Endodermal cell (in vitro differentiated cells): ENCODE measurements at regions not wholly inside any gene's neighbourhood (a gene's known extent, or its start where the extent isn't known, plus 50 kb on each side); places are given as distances from the start of the nearest gene placed in this dataset.
"Not testable (repeated sequence)": the region's sequence is repeated elsewhere in the genome, so short reads cannot be mapped to it uniquely, and the experiment has no call there.

Experiments used
- DNase-seq: peaks from one replicate; pipeline ENCODE4 v3.0.0-alpha.2; 2017
- H3K27ac ChIP-seq: 2 replicates; pipeline ENCODE4 v1.5.1; 2013; ENCODE audit warnings: mild to moderate bottlenecking, low read depth, low read length, moderate library complexity
- H3K27me3 ChIP-seq: 2 replicates; pipeline ENCODE4 v1.6.1; 2013; ENCODE audit warnings: mild to moderate bottlenecking, low read length, moderate library complexity; ENCODE audit not compliant: insufficient read depth, control insufficient read depth, poor library complexity, severe bottlenecking
- H3K36me3 ChIP-seq: 2 replicates; pipeline ENCODE4 v1.7.0; 2013; ENCODE audit warnings: mild to moderate bottlenecking, low read length, moderate library complexity; ENCODE audit not compliant: control insufficient read depth, insufficient read depth
- H3K4me1 ChIP-seq: one replicate; pipeline ENCODE4 v1.7.0; 2013; ENCODE audit warnings: low read length; ENCODE audit not compliant: control insufficient read depth, insufficient read depth
- H3K4me3 ChIP-seq: 2 replicates; pipeline ENCODE4 v1.5.1; 2013; ENCODE audit warnings: mild to moderate bottlenecking, low read length, moderate library complexity
- H3K9ac ChIP-seq: 2 replicates; pipeline ENCODE4 v1.6.1; 2013; ENCODE audit warnings: mild to moderate bottlenecking, low read length, moderate library complexity; ENCODE audit not compliant: poor library complexity, severe bottlenecking; ENCODE audit errors: extremely low read depth
- H3K9me3 ChIP-seq: 2 replicates; pipeline ENCODE4 v1.6.1; 2013; ENCODE audit warnings: mild to moderate bottlenecking, low read length, moderate library complexity; ENCODE audit not compliant: control insufficient read depth
- H3K27ac Mint-ChIP-seq: 2 replicates; pipeline ENCODE4 v1.8.0; 2020; ENCODE audit warnings: mixed read lengths
- H3K27me3 Mint-ChIP-seq: 2 replicates; pipeline ENCODE4 v1.8.0; 2021; ENCODE audit warnings: mild to moderate bottlenecking, mixed read lengths; ENCODE audit not compliant: insufficient read depth
- H3K36me3 Mint-ChIP-seq: 2 replicates; pipeline ENCODE4 v1.8.0; 2020; ENCODE audit warnings: low read depth, mixed read lengths
- H3K4me1 Mint-ChIP-seq: 2 replicates; pipeline ENCODE4 v1.8.0; 2020; ENCODE audit warnings: mixed read lengths
- H3K4me3 Mint-ChIP-seq: 2 replicates; pipeline ENCODE4 v1.8.0; 2020; ENCODE audit warnings: mild to moderate bottlenecking, moderate library complexity, mixed read lengths
- H3K9me3 Mint-ChIP-seq: 2 replicates; pipeline ENCODE4 v1.8.0; 2020; ENCODE audit warnings: mild to moderate bottlenecking, mixed read lengths
- CTCF ChIP-seq: fragments of 200-600 bp; sonication (generic); conservative IDR thresholded peaks from 2 replicates; pipeline ENCODE4 v1.5.0; 2021; ENCODE audit warnings: antibody characterized with exemption, mild to moderate bottlenecking
- WGBS, 2 experiments: methylation state at CpG; one replicate each; pipeline versions ENCODE4 v1.1.5 to v1.1.7; 2013; ENCODE audit warnings: missing lambda C conversion rate in 2 of 2, mixed read lengths in 1 of 2; ENCODE audit not compliant: insufficient coverage in 1 of 2, insufficient read length in 1 of 2; 5-methylcytosine and 5-hydroxymethylcytosine counted together

- Mint-ChIP-seq H3K4me3 (no peak overlapping the region), H3K4me1 (no peaks in the 10 kb centered on the region), H3K27ac (no peak overlapping the region), H3K36me3 (no peaks in the 10 kb centered on the region), H3K27me3 (no peaks in the 10 kb centered on the region), H3K9me3 (peaks cover 2% of the 10 kb centered on the region)
- Histone ChIP-seq H3K27ac (no peak overlapping the region), H3K9ac (no peak overlapping the region), H3K4me3 (no peak overlapping the region), H3K27me3 (no peaks in the 10 kb centered on the region), H3K4me1 (no peaks in the 10 kb centered on the region), H3K9me3 (no peaks in the 10 kb centered on the region), H3K36me3 (no peaks in the 10 kb centered on the region)
- TF ChIP-seq CTCF, result no peak
- 96% methylated on average over 2 of the region's 2 CpGs; no CpG with 5 or more reads in 1 of the 2 experiments for WGBS, 2 experiments
- no peak for DNase-seq
Observed at GRCh38 chr2:143996974-143997373, 522.9 kb downstream of the ZEB2 start.

DNA sequence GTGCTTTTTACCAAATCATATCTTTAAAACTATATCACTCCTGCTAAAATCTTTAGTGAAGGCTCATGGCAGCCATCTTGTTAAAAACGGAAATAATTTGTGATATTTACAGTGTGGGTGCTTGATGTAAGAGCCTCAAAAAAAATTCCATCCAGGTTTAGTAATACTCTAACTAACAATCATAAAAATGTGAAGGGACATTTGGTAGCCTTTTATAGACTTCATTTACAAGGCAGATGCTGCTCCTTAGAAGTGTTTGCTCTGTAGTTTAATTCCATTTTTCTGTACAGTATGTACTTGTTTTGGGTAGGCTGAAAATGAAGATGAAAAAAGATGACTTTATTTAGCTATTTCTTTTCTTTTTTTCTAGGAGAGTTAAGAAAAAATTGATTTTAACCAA, 525.0 kb downstream of the ZEB2 start:
- H3K9ac ChIP-seq, result no peak overlapping the region
- Mint-ChIP-seq H3K27ac (no peak overlapping the region), H3K9me3 (peaks cover 15% of the 10 kb centered on the region), H3K4me1 (no peaks in the 10 kb centered on the region), H3K27me3 (peaks cover 2% of the 10 kb centered on the region), H3K36me3 (peaks cover 10% of the 10 kb centered on the region), H3K4me3 (no peak overlapping the region)
- no peak for TF ChIP-seq CTCF
- H3K27ac ChIP-seq, result no peak overlapping the region
- peaks cover 13% of the 10 kb centered on the region for H3K9me3 ChIP-seq
- WGBS, 2 experiments, result 83% methylated on average over 1 of the region's 1 CpG; no CpG with 5 or more reads in 1 of the 2 experiments
- no peaks in the 10 kb centered on the region for H3K4me1 ChIP-seq
- no peaks in the 10 kb centered on the region for H3K27me3 ChIP-seq
- H3K4me3 ChIP-seq, result no peak overlapping the region
- DNase-seq, result no peak
- H3K36me3 ChIP-seq, result no peaks in the 10 kb centered on the region

- not testable (repeated sequence) for H3K4me3 Mint-ChIP-seq, H3K27me3 Mint-ChIP-seq, H3K36me3 Mint-ChIP-seq, H3K4me1 ChIP-seq, DNase-seq, H3K27ac Mint-ChIP-seq, H3K4me1 Mint-ChIP-seq, H3K27ac ChIP-seq, H3K36me3 ChIP-seq, H3K9ac ChIP-seq, H3K4me3 ChIP-seq, H3K27me3 ChIP-seq
- H3K9me3 Mint-ChIP-seq, result peaks cover 22% of the 10 kb centered on the region
- H3K9me3 ChIP-seq, result peaks cover 20% of the 10 kb centered on the region
- WGBS, 2 experiments, result 92 to 98% methylated on average over 2 to 29 of the region's 30 CpGs
Observed at GRCh38 chr2:143991596-143991995, 528.3 kb downstream of the ZEB2 start.

GRCh38 chr2:143988082-143988481, 531.8 kb downstream of the ZEB2 start:
- no peak overlapping the region for H3K9ac ChIP-seq
- no peak for TF ChIP-seq CTCF
- H3K36me3 Mint-ChIP-seq, result peaks cover 11% of the 10 kb centered on the region
- peaks cover 2% of the 10 kb centered on the region for H3K27me3 Mint-ChIP-seq
- peaks cover 31% of the 10 kb centered on the region for H3K9me3 ChIP-seq
- no peaks in the 10 kb centered on the region for H3K4me1 Mint-ChIP-seq
- no peaks in the 10 kb centered on the region for H3K27me3 ChIP-seq
- H3K4me3 Mint-ChIP-seq, result no peak overlapping the region
- 88% methylated on average over 1 of the region's 1 CpG; no CpG with 5 or more reads in 1 of the 2 experiments for WGBS, 2 experiments
- H3K27ac Mint-ChIP-seq, result no peak overlapping the region
- peaks cover 33% of the 10 kb centered on the region for H3K9me3 Mint-ChIP-seq
- no peak for DNase-seq
- no peak overlapping the region for H3K4me3 ChIP-seq
- H3K36me3 ChIP-seq, result no peaks in the 10 kb centered on the region
- no peaks in the 10 kb centered on the region for H3K4me1 ChIP-seq
- no peak overlapping the region for H3K27ac ChIP-seq
